ENCODE measurements at regions not wholly inside any gene's neighbourhood (a gene's known extent, or its start where the extent isn't known, plus 50 kb on each side); places are given as distances from the start of the nearest gene placed in this dataset.
A peak's percentile ranks its signal among the peaks of the same experiment; 100 is the strongest.

DNA sequence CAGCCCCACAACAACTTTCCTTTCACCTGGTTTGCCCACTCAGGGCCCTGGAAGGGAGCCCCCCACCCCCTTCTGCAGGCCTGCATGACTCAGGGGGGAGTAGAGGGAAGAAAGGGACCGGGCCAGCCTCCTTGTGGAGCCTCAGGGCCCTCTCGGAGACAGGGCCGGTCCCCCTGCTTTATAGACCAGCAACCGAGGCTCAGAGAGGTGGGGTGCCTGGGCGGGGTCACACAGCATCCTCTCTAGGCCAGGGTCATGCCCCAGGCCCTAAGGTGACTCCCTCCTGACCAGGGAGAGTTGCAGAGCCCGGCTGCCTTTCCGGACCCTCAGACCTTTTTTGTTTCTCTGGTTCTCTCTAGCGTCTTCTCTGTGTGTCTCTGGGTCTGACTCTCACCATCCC lies 211.3 kb downstream of the TBC1D2B start:
- Histone ChIP-seq H3K36me3 (ENCODE audit: control insufficient read depth, insufficient read depth, low read length) (no peaks in the 10 kb centered on the region), H3K4me3 (ENCODE audit: low read depth, low read length) (no peak overlapping the region), H3K27me3 (ENCODE audit: control insufficient read depth, insufficient read depth, low read length) (peaks cover 2% of the 10 kb centered on the region)
- TF ChIP-seq, protein P1, sequence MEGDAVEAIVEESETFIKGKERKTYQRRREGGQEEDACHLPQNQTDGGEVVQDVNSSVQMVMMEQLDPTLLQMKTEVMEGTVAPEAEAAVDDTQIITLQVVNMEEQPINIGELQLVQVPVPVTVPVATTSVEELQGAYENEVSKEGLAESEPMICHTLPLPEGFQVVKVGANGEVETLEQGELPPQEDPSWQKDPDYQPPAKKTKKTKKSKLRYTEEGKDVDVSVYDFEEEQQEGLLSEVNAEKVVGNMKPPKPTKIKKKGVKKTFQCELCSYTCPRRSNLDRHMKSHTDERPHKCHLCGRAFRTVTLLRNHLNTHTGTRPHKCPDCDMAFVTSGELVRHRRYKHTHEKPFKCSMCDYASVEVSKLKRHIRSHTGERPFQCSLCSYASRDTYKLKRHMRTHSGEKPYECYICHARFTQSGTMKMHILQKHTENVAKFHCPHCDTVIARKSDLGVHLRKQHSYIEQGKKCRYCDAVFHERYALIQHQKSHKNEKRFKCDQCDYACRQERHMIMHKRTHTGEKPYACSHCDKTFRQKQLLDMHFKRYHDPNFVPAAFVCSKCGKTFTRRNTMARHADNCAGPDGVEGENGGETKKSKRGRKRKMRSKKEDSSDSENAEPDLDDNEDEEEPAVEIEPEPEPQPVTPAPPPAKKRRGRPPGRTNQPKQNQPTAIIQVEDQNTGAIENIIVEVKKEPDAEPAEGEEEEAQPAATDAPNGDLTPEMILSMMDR (IDR thresholded peaks at IDR 0.05; ENCODE audit: insufficient read depth, low read length, poor library complexity, severe bottlenecking) = no peak
- DNase-seq (ENCODE audit: low read depth) = no peak

DNA sequence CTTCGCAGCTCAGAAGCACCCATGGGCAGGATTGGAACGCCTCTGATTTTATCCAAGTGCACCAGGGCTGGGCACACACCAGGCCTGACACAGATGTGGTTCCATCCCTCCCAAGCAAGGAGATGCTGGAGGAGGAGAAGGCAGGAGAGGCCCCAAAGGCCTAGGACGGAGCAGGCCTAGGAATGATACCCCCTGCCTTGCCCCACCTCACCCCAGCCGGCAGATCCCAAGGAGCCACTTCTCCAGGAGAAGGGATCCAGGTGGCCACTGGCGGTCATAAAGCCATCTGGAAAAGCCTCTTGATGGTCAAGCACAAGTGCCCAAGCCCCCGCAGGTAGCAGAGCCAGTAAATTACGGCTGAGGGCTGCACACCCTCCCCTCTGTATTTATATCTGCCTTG lies 211.8 kb downstream of the TBC1D2B start:
- Histone ChIP-seq H3K4me3 (ENCODE audit: low read depth, low read length) (no peak overlapping the region), H3K36me3 (ENCODE audit: control insufficient read depth, insufficient read depth, low read length) (no peaks in the 10 kb centered on the region), H3K27me3 (ENCODE audit: control insufficient read depth, insufficient read depth, low read length) (peaks cover 2% of the 10 kb centered on the region)
- TF ChIP-seq, protein P1 (IDR thresholded peaks at IDR 0.05; ENCODE audit: insufficient read depth, low read length, poor library complexity, severe bottlenecking) = no peak
- no peak for DNase-seq (ENCODE audit: low read depth)

DNA sequence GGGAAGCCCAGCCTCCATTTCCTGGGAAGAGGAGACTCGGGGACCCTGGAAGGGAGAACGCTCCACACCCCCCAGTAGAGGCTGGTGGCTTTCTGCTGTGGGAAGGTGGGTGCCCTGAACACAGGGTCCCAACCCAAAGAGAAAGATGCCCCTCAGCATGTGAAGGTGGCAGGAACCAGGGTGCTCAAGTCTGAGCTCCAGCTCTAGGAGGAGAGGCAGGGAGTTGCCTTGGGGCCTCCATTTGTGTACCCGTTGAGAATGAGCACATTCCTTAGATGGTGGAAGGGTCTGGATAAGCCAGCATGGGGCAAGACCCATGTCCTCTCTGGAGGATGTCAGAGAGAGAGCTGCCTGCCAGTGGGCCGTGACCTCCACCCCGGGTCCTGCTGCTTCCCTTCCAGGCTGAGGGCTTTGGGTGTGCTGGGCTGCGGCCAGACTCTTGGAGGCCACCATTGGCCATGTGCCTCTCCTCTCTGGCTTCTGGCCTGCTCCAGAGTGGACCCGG lies 212.4 kb downstream of the TBC1D2B start:
- Histone ChIP-seq H3K4me3 (ENCODE audit: low read depth, low read length) (no peak overlapping the region), H3K27me3 (ENCODE audit: control insufficient read depth, insufficient read depth, low read length) (peaks cover 4% of the 10 kb centered on the region), H3K36me3 (ENCODE audit: control insufficient read depth, insufficient read depth, low read length) (no peaks in the 10 kb centered on the region)
- no peak for DNase-seq (ENCODE audit: low read depth)
- TF ChIP-seq, protein P1 (IDR thresholded peaks at IDR 0.05; ENCODE audit: insufficient read depth, low read length, poor library complexity, severe bottlenecking) = no peak

DNA sequence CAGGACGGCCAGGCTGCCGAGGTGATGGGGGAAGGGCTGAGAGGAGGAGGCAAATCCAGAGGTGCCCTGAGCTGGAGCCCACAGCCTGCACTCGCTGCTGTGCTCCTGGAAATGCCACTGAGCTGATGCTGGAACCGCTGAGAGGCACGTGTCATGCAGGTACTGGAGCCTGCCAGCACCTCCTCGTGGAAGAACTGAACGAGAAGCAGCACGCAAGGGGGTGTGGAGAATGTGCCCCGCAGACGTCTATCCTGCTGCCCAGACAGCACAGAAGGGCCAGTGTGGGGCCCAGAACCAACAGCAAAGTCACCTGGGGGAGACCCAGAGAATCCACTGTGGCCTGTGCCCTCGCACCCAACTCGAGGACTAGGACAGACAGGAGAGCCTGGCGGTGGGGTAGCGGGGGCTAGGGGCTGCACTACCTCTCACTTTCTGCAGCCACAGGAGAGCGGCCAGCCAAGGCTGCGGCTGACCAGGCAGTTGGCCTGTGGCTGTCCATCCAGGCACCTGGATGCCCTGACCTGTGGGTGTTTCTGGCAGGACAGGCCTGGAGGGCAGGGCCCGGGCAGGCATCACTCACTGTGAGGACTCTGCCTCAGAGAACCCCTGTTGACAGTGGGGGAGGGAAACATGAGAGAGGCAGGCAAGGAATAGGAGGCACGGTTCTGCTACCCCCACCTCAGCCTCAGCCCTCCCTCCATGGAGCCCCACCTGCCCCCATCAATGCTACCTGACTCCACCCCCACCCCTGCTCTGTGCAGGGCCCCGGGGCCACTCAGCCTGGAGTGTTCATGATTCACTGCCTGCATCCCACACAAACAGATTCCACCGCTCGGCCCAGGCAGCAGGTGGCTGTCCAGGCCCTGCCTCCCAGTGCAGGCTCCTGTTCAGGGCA lies 213.1 kb downstream of the TBC1D2B start:
- Histone ChIP-seq H3K36me3 (ENCODE audit: control insufficient read depth, insufficient read depth, low read length) (no peaks in the 10 kb centered on the region), H3K4me3 (ENCODE audit: low read depth, low read length) (no peak overlapping the region), H3K27me3 (ENCODE audit: control insufficient read depth, insufficient read depth, low read length) (peaks cover 4% of the 10 kb centered on the region)
- TF ChIP-seq, protein P1 (IDR thresholded peaks at IDR 0.05; ENCODE audit: insufficient read depth, low read length, poor library complexity, severe bottlenecking) = peak; percentile 38
- no peak for DNase-seq (ENCODE audit: low read depth)

DNA sequence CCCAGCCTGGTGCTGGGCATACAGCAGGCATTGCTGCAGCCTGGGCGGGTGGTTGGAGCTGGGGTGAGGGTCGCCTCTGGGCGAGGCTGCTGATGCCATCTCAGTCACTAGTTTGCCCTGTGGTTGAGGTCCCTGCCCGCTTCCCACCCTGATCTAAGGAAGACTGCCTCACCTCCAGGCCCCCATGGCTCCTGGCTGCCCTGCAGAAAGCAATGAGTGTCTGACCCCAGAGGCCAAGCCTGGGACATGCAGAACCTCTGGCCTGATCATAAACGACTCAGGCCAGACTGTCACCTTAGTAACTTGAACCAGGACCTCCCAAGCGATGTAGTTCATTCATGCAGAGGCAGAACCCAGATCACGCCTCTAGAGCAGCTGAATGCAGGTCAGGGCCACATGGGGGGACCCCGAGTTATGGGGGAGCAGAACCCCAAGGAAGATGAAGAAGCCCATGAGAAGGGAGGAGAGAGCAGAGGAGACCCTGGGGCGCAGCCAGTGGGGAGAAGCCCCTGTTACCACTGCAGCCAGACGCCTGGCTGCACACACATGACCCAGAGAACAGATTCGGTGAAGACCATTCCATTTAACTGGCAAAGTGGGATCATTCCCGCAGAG lies 213.9 kb downstream of the TBC1D2B start:
- TF ChIP-seq, protein P1 (IDR thresholded peaks at IDR 0.05; ENCODE audit: insufficient read depth, low read length, poor library complexity, severe bottlenecking) = no peak

More for the DNA sequence above, 213.9 kb downstream of the TBC1D2B start:
- Histone ChIP-seq H3K36me3 (ENCODE audit: control insufficient read depth, insufficient read depth, low read length) (no peaks in the 10 kb centered on the region), H3K27me3 (ENCODE audit: control insufficient read depth, insufficient read depth, low read length) (peaks cover 4% of the 10 kb centered on the region), H3K4me3 (ENCODE audit: low read depth, low read length) (no peak overlapping the region)
- DNase-seq (ENCODE audit: low read depth) = no peak
